Breast epithelium (tissue), 3 donors: ENCODE measurements at regions not wholly inside any gene's neighbourhood (a gene's known extent, or its start where the extent isn't known, plus 50 kb on each side); places are given as distances from the start of the nearest gene placed in this dataset.

Experiments used
- CTCF ChIP-seq, 3 donors: fragments of 450-650 bp; IDR thresholded peaks; one replicate each; pipeline ENCODE4 v1.5.1; 2016 to 2017; ENCODE audit warnings: antibody characterized with exemption in 3 of 3, mild to moderate bottlenecking in 3 of 3, moderate library complexity in 3 of 3
- POLR2A ChIP-seq: fragments of 450-650 bp; IDR thresholded peaks from one replicate; pipeline ENCODE4 v1.6.1; 2016; ENCODE audit warnings: antibody characterized with exemption, mild to moderate bottlenecking, moderate library complexity

- TF ChIP-seq CTCF (IDR thresholded peaks at IDR 0.05) (no peak), POLR2A (no peak)
Observed at GRCh38 chrX:10702031-10702430, 81.6 kb upstream of the MID1 start.
